ENCODE measurements at regions not wholly inside any gene's neighbourhood (a gene's known extent, or its start where the extent isn't known, plus 50 kb on each side); places are given as distances from the start of the nearest gene placed in this dataset.
"Not testable (repeated sequence)": the region's sequence is repeated elsewhere in the genome, so short reads cannot be mapped to it uniquely, and the experiment has no call there.

- DNase-seq, result no peak
Observed at GRCh38 chr12:86647800-86648199, 391.6 kb upstream of the MGAT4C start.

- DNase-seq, result no peak
Observed at GRCh38 chr12:86634456-86635410, 378.5 kb upstream of the MGAT4C start.

GRCh38 chr12:86627001-86627400 lies 370.8 kb upstream of the MGAT4C start:
- DNase-seq, result no peak

- DNase-seq, result no peak
Observed at GRCh38 chr12:86623267-86623666, 367.1 kb upstream of the MGAT4C start.

GRCh38 chr12:86621957-86622356 lies 365.8 kb upstream of the MGAT4C start:
- no peak for DNase-seq

- no peak for DNase-seq
Observed at GRCh38 chr12:86613311-86613710, 357.1 kb upstream of the MGAT4C start.

- no peak for DNase-seq
Observed at GRCh38 chr12:86608638-86609037, 352.4 kb upstream of the MGAT4C start.

GRCh38 chr12:86601550-86602308 lies 345.5 kb upstream of the MGAT4C start:
- no peak for DNase-seq

GRCh38 chr12:86600664-86601231 lies 344.6 kb upstream of the MGAT4C start:
- no peak for DNase-seq

- no peak for DNase-seq
Observed at GRCh38 chr12:86597431-86597830, 341.2 kb upstream of the MGAT4C start.

GRCh38 chr12:86590296-86590695 lies 334.1 kb upstream of the MGAT4C start:
- DNase-seq, result no peak

- DNase-seq, result no peak
Observed at GRCh38 chr12:86574143-86574542, 318.0 kb upstream of the MGAT4C start.

GRCh38 chr12:86572455-86572854 lies 316.3 kb upstream of the MGAT4C start:
- no peak for DNase-seq

GRCh38 chr12:86565038-86565437 lies 308.8 kb upstream of the MGAT4C start:
- DNase-seq, result no peak

- DNase-seq, result not testable (repeated sequence)
Observed at GRCh38 chr12:86555491-86555890, 299.3 kb upstream of the MGAT4C start.

GRCh38 chr12:86551146-86551571 lies 295.0 kb upstream of the MGAT4C start:
- no peak for DNase-seq

GRCh38 chr12:86550218-86551145 lies 294.3 kb upstream of the MGAT4C start:
- DNase-seq, result no peak

GRCh38 chr12:86543716-86544115 lies 287.5 kb upstream of the MGAT4C start:
- no peak for DNase-seq

GRCh38 chr12:86530996-86531655 lies 274.9 kb upstream of the MGAT4C start:
- no peak for DNase-seq

GRCh38 chr12:86526060-86526595 lies 269.9 kb upstream of the MGAT4C start:
- DNase-seq, result no peak

GRCh38 chr12:86523844-86524243 lies 267.7 kb upstream of the MGAT4C start:
- no peak for DNase-seq

- DNase-seq, result no peak
Observed at GRCh38 chr12:86521870-86522269, 265.7 kb upstream of the MGAT4C start.
